WTC11 (cell line): ENCODE measurements at regions not wholly inside any gene's neighbourhood (a gene's known extent, or its start where the extent isn't known, plus 50 kb on each side); places are given as distances from the start of the nearest gene placed in this dataset.

Experiments used
- ATF6 ChIP-seq: sonication (generic); formaldehyde crosslinking; IDR thresholded peaks from 2 replicates; pipeline ENCODE4 v1.8.1; 2023; ENCODE audit warnings: mild to moderate bottlenecking, missing genetic modification reagents
- CREB1 ChIP-seq: sonication (generic); formaldehyde crosslinking; IDR thresholded peaks from 2 replicates; pipeline ENCODE4 v1.8.0; 2023; ENCODE audit warnings: mild to moderate bottlenecking, missing genetic modification reagents
- CREM ChIP-seq: sonication (generic); formaldehyde crosslinking; IDR thresholded peaks from 2 replicates; pipeline ENCODE4 v1.8.1; 2022; ENCODE audit warnings: mild to moderate bottlenecking, missing genetic modification reagents, moderate library complexity
- CTCF ChIP-seq: fragments of 200-600 bp; IDR thresholded peaks from 2 replicates; pipeline ENCODE4 v1.8.0; 2022; ENCODE audit warnings: antibody characterized with exemption
- E2F1 ChIP-seq: sonication (generic); formaldehyde crosslinking; IDR thresholded peaks from 2 replicates; pipeline ENCODE4 v1.8.0; 2022; ENCODE audit warnings: mild to moderate bottlenecking, missing genetic modification reagents
- E2F4 ChIP-seq: sonication (generic); formaldehyde crosslinking; IDR thresholded peaks from 2 replicates; pipeline ENCODE4 v1.8.1; 2022; ENCODE audit warnings: low read depth, mild to moderate bottlenecking, moderate library complexity, missing genetic modification reagents, borderline replicate concordance
- JUN ChIP-seq: sonication (generic); formaldehyde crosslinking; IDR thresholded peaks from 2 replicates; pipeline ENCODE4 v1.8.0; 2023; ENCODE audit warnings: mild to moderate bottlenecking, missing genetic modification reagents
- NFE2L1 ChIP-seq: sonication (generic); formaldehyde crosslinking; IDR thresholded peaks from 2 replicates; pipeline ENCODE4 v1.8.1; 2023; ENCODE audit warnings: missing genetic modification reagents
- PRDM15 ChIP-seq: sonication (generic); formaldehyde crosslinking; IDR thresholded peaks from 2 replicates; pipeline ENCODE4 v1.8.0; 2022; ENCODE audit warnings: missing genetic modification reagents
- ZNF263 ChIP-seq: sonication (generic); formaldehyde crosslinking; IDR thresholded peaks from 2 replicates; pipeline ENCODE4 v1.8.1; 2022; ENCODE audit warnings: low read depth, mild to moderate bottlenecking, moderate library complexity, missing genetic modification reagents
- TF ChIP-seq, protein P1 (sequence below): sonication (generic); formaldehyde crosslinking; IDR thresholded peaks from 2 replicates; pipeline ENCODE4 v1.8.0; 2022; ENCODE audit warnings: mild to moderate bottlenecking, missing genetic modification reagents
- TF ChIP-seq, protein P2 (sequence below): sonication (generic); formaldehyde crosslinking; IDR thresholded peaks from 2 replicates; pipeline ENCODE4 v1.8.0; 2022; ENCODE audit warnings: mild to moderate bottlenecking, missing genetic modification reagents

DNA sequence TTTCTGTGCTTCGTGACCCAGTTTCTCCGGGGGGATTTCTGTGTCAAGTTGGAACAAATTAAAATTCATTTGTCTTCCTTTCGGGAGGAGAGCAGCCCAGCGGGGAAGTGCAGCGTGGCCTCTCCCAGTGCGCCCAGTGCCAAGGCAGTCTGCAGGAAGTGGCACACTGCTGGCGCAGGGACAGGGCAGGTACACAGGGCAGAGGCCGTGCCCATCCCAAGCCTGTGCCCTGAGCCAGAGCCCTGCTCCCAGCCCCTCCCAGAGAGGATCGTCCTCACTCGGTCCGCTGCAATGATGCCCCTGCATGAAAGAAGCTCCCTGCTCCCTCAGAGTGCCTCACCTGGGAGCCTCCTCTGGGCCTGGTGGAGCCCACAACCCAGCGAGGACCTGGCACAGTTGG lies 82.4 kb upstream of the PPP1R26 start:
- TF ChIP-seq NFE2L1 (CRISPR knock-in tag) (no peak), CTCF (no peak), CREB1 (CRISPR knock-in tag) (no peak), ZNF263 (CRISPR knock-in tag) (no peak), E2F4 (CRISPR knock-in tag) (no peak), PRDM15 (no peak), E2F1 (CRISPR knock-in tag) (no peak), JUN (no peak), ATF6 (CRISPR knock-in tag) (no peak), CREM (CRISPR knock-in tag) (no peak)
- TF ChIP-seq, protein P1, sequence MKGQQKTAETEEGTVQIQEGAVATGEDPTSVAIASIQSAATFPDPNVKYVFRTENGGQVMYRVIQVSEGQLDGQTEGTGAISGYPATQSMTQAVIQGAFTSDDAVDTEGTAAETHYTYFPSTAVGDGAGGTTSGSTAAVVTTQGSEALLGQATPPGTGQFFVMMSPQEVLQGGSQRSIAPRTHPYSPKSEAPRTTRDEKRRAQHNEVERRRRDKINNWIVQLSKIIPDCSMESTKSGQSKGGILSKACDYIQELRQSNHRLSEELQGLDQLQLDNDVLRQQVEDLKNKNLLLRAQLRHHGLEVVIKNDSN = no peak
- TF ChIP-seq, protein P2, sequence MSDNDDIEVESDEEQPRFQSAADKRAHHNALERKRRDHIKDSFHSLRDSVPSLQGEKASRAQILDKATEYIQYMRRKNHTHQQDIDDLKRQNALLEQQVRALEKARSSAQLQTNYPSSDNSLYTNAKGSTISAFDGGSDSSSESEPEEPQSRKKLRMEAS (CRISPR knock-in tag) = no peak
